H1 (cell line): ENCODE measurements at regions not wholly inside any gene's neighbourhood (a gene's known extent, or its start where the extent isn't known, plus 50 kb on each side); places are given as distances from the start of the nearest gene placed in this dataset.

Experiments
- CTCF ChIA-PET: fragments of 300-600 bp; sonication (Branson Sonifier 250); formaldehyde crosslinking; loops from one replicate; lab custom pipeline; 2021; ENCODE audit not compliant: partially characterized antibody; lab: Charles Lee
- POLR2A ChIA-PET: fragments of 300-600 bp; sonication (Branson Sonifier 250); formaldehyde crosslinking; loops from one replicate; lab custom pipeline; 2021; ENCODE audit warnings: inconsistent platforms; ENCODE audit not compliant: partially characterized antibody; lab: Charles Lee
- DNase-seq, 2 experiments: peaks; one replicate each; pipeline versions ENCODE4 v3.0.0 to v3.0.0-alpha.2; 2010 to 2022; ENCODE audit warnings: low spot score in 2 of 2, low read depth in 1 of 2, mixed read lengths in 1 of 2
- FAIRE-seq: peaks from 2 replicates; lab custom pipeline; 2011; peaks lifted over from hg19 to GRCh38; lab: Jason Lieb, UNC
- H2AFZ ChIP-seq: 2 replicates; pipeline ENCODE4 v1.8.1; 2012; ENCODE audit warnings: low read length, inconsistent platforms
- H2AK5ac ChIP-seq: 2 replicates; pipeline ENCODE4 v1.6.1; 2013; ENCODE audit warnings: low read depth, low read length
- H2BK120ac ChIP-seq: replicated peaks from 2 replicates; pipeline ENCODE3; 2013; ENCODE audit warnings: low read depth, low read length, inconsistent platforms
- H2BK12ac ChIP-seq: 2 replicates; pipeline ENCODE4 v1.6.1; 2013; ENCODE audit warnings: low read depth, low read length
- H2BK15ac ChIP-seq: 2 replicates; pipeline ENCODE4 v1.6.1; 2013; ENCODE audit warnings: low read length
- H2BK20ac ChIP-seq: 2 replicates; pipeline ENCODE4 v1.6.1; 2013; ENCODE audit warnings: low read length
- H2BK5ac ChIP-seq: 2 replicates; pipeline ENCODE4 v1.6.1; 2013; ENCODE audit warnings: low read depth, low read length
- H3K14ac ChIP-seq: 2 replicates; pipeline ENCODE4 v1.6.1; 2013; ENCODE audit warnings: inconsistent platforms; ENCODE audit not compliant: insufficient read length
- H3K18ac ChIP-seq: 2 replicates; pipeline ENCODE4 v1.6.1; 2013; ENCODE audit warnings: low read length; ENCODE audit errors: extremely low read depth
- H3K23ac ChIP-seq: 2 replicates; pipeline ENCODE4 v1.6.1; 2013; ENCODE audit warnings: inconsistent platforms; ENCODE audit not compliant: insufficient read length
- H3K23me2 ChIP-seq: 2 replicates; pipeline ENCODE4 v1.6.1; 2013; ENCODE audit warnings: low read depth, low read length
- H3K27ac ChIP-seq: 2 replicates; pipeline ENCODE4 v1.6.1; 2011; ENCODE audit warnings: low read depth, low read length, inconsistent platforms
- H3K27me3 ChIP-seq, 4 experiments: replicated peaks in 1 of 4; 1 replicate in 1 of 4; 2 replicates in 3 of 4; pipeline versions ENCODE4 v1.6.1 to v1.8.1; 2011 to 2013; ENCODE audit warnings: low read length in 3 of 4, mild to moderate bottlenecking in 3 of 4, inconsistent platforms in 2 of 4, mixed read lengths in 2 of 4, moderate library complexity in 1 of 4; ENCODE audit not compliant: control insufficient read depth in 3 of 4, insufficient read depth in 3 of 4; ENCODE audit errors: extremely low read depth in 1 of 4
- H3K36me3 ChIP-seq, 4 experiments: 2 replicates each; pipeline versions ENCODE4 v1.6.1 to v1.8.1; 2011 to 2013; ENCODE audit warnings: mild to moderate bottlenecking in 4 of 4, low read length in 3 of 4, moderate library complexity in 2 of 4, control low read depth in 1 of 4, inconsistent platforms in 1 of 4; ENCODE audit not compliant: insufficient read depth in 4 of 4, control insufficient read depth in 2 of 4
- H3K4ac ChIP-seq: replicated peaks from 2 replicates; pipeline ENCODE3; 2013; ENCODE audit warnings: low read length, low read depth, mixed read lengths, inconsistent platforms; ENCODE audit not compliant: insufficient read length
- H3K4me1 ChIP-seq, 4 experiments: replicated peaks in 1 of 4; 1 replicate in 1 of 4; 2 replicates in 3 of 4; pipeline versions ENCODE4 v1.6.1 to v1.8.1; 2011 to 2013; ENCODE audit warnings: low read length in 3 of 4, inconsistent platforms in 2 of 4, mixed read lengths in 1 of 4; ENCODE audit not compliant: insufficient read depth in 4 of 4, control insufficient read depth in 3 of 4
- H3K4me2 ChIP-seq, 2 experiments: 2 replicates each; pipeline versions ENCODE4 v1.6.1 to v1.8.1; 2011 to 2013; ENCODE audit warnings: low read depth in 2 of 2, low read length in 2 of 2, control low read depth in 1 of 2, inconsistent platforms in 1 of 2, mild to moderate bottlenecking in 1 of 2; ENCODE audit not compliant: insufficient read depth in 1 of 2
- H3K4me3 ChIP-seq, 4 experiments: fragments of 200-600, 300-600 bp in 1 of 4; sonication (generic), shearing (Covaris generic), sonication (Bioruptor Twin) in 1 of 4; 2 replicates each; pipeline versions ENCODE4 v1.5.1 to v1.8.1; 2011 to 2016; ENCODE audit warnings: low read length in 4 of 4, low read depth in 3 of 4, control low read depth in 2 of 4, inconsistent platforms in 2 of 4, mild to moderate bottlenecking in 2 of 4, mixed read lengths in 1 of 4, moderate library complexity in 1 of 4; ENCODE audit not compliant: insufficient read depth in 2 of 4; ENCODE audit errors: extremely low read depth in 1 of 4
- H3K56ac ChIP-seq: replicated peaks from 2 replicates; pipeline ENCODE3; 2013; ENCODE audit warnings: low read depth, mild to moderate bottlenecking, mixed read lengths, low read length, inconsistent platforms; ENCODE audit not compliant: insufficient read length
- H3K79me1 ChIP-seq: 2 replicates; pipeline ENCODE4 v1.6.1; 2013; ENCODE audit warnings: low read depth, low read length, control low read depth
- H3K79me2 ChIP-seq, 2 experiments: 2 replicates each; pipeline versions ENCODE4 v1.6.1 to v1.8.1; 2012 to 2013; ENCODE audit warnings: low read length in 2 of 2, mild to moderate bottlenecking in 2 of 2, inconsistent platforms in 1 of 2; ENCODE audit not compliant: insufficient read depth in 2 of 2, control insufficient read depth in 1 of 2
- H3K9ac ChIP-seq, 4 experiments: replicated peaks in 1 of 4; 1 replicate in 1 of 4; 2 replicates in 3 of 4; pipeline versions ENCODE4 v1.6.1 to v1.8.1; 2011 to 2013; ENCODE audit warnings: low read depth in 3 of 4, low read length in 3 of 4, control low read depth in 2 of 4, mild to moderate bottlenecking in 2 of 4, moderate library complexity in 2 of 4, inconsistent platforms in 1 of 4; ENCODE audit errors: extremely low read depth in 1 of 4
- H3K9me3 ChIP-seq, 2 experiments: 2 replicates each; pipeline versions ENCODE4 v1.6.1 to v1.8.1; 2012 to 2013; ENCODE audit warnings: mild to moderate bottlenecking in 2 of 2, moderate library complexity in 2 of 2, control low read depth in 1 of 2, inconsistent platforms in 1 of 2, low read depth in 1 of 2, low read length in 1 of 2, mixed read lengths in 1 of 2; ENCODE audit not compliant: insufficient read depth in 2 of 2
- H4K20me1 ChIP-seq, 2 experiments: replicated peaks in 1 of 2; 2 replicates each; pipeline versions ENCODE3 to v1.8.1; 2011 to 2013; ENCODE audit warnings: inconsistent platforms in 2 of 2, low read length in 2 of 2, mild to moderate bottlenecking in 1 of 2; ENCODE audit not compliant: insufficient read depth in 2 of 2, control insufficient read depth in 1 of 2
- H4K5ac ChIP-seq: 2 replicates; pipeline ENCODE4 v1.6.1; 2013; ENCODE audit warnings: low read length, low read depth, mixed read lengths, inconsistent platforms; ENCODE audit not compliant: insufficient read length
- H4K8ac ChIP-seq: 2 replicates; pipeline ENCODE4 v1.8.0; 2013; ENCODE audit warnings: mild to moderate bottlenecking, moderate library complexity, low read length, inconsistent platforms; ENCODE audit not compliant: insufficient read depth; ENCODE audit errors: extremely low read depth
- H4K91ac ChIP-seq: replicated peaks from 2 replicates; pipeline ENCODE3; 2013; ENCODE audit warnings: low read length, mixed read lengths, inconsistent platforms; ENCODE audit not compliant: insufficient read length
- ASH2L ChIP-seq: fragments of 200-600, 300-600 bp; sonication (generic); IDR thresholded peaks from one replicate; pipeline ENCODE4 v1.7.1; 2017; ENCODE audit warnings: low read length
- BCL11A ChIP-seq, 2 experiments: IDR thresholded peaks; one replicate each; pipeline ENCODE4 v1.6.1; 2011; ENCODE audit warnings: low read depth in 2 of 2, low read length in 2 of 2, mild to moderate bottlenecking in 2 of 2
- CEBPB ChIP-seq: IDR thresholded peaks from 2 replicates; pipeline ENCODE4 v1.6.1; 2012; ENCODE audit warnings: low read depth, low read length
- CHD1 ChIP-seq: IDR thresholded peaks from 2 replicates; pipeline ENCODE4 v1.6.1; 2012; ENCODE audit warnings: low read depth, low read length, improper control_type of control experiment
- CREB1 ChIP-seq: IDR thresholded peaks from 2 replicates; pipeline ENCODE4 v1.6.1; 2012; ENCODE audit warnings: inconsistent platforms
- CTCF ChIP-seq, 3 experiments: IDR thresholded peaks; 1 replicate in 2 of 3; 2 replicates in 1 of 3; pipeline versions ENCODE4 v1.5.1 to v1.6.1; 2011; ENCODE audit warnings: low read length in 3 of 3, mild to moderate bottlenecking in 3 of 3, inconsistent platforms in 2 of 3, low read depth in 1 of 3, moderate library complexity in 1 of 3; ENCODE audit not compliant: insufficient read depth in 1 of 3; ENCODE audit errors: control extremely low read depth in 1 of 3
- EZH2 ChIP-seq: fragments of 200-600 bp; sonication (generic); IDR thresholded peaks from 2 replicates; pipeline ENCODE4 v1.7.1; 2012; ENCODE audit warnings: low read depth, mild to moderate bottlenecking, moderate library complexity, low read length, inconsistent platforms; ENCODE audit not compliant: severe bottlenecking
- JUN ChIP-seq: IDR thresholded peaks from 2 replicates; pipeline ENCODE4 v1.6.1; 2011; ENCODE audit warnings: low read depth, mild to moderate bottlenecking, improper control_type of control experiment, low read length
- NANOG ChIP-seq: IDR thresholded peaks from 2 replicates; pipeline ENCODE4 v1.6.1; 2011; ENCODE audit warnings: low read length, low read depth, mild to moderate bottlenecking, inconsistent platforms; ENCODE audit not compliant: insufficient read depth, poor library complexity, severe bottlenecking
- RBBP5 ChIP-seq: IDR thresholded peaks from 2 replicates; pipeline ENCODE4 v1.7.1; 2012; ENCODE audit warnings: low read depth, mild to moderate bottlenecking, inconsistent platforms, low read length, moderate library complexity, borderline replicate concordance
- RXRA ChIP-seq: IDR thresholded peaks from 2 replicates; pipeline ENCODE4 v1.6.1; 2011; ENCODE audit warnings: low read depth, mild to moderate bottlenecking, low read length, moderate library complexity; ENCODE audit not compliant: insufficient read depth
- SIRT6 ChIP-seq: IDR thresholded peaks from one replicate; pipeline ENCODE4 v1.7.1; 2012; ENCODE audit warnings: low read length, inconsistent platforms
- WGBS, 2 experiments: shearing (Covaris generic) in 1 of 2; methylation state at CpG; one replicate each; pipeline versions ENCODE4 v1.1.6 to v1.1.7; 2013 to 2015; ENCODE audit warnings: low lambda C conversion rate in 2 of 2, mixed read lengths in 2 of 2, inconsistent platforms in 1 of 2, low coverage in 1 of 2, missing lambda C conversion rate in 1 of 2; ENCODE audit not compliant: insufficient replicate concordance in 2 of 2, insufficient coverage in 1 of 2, insufficient read length in 1 of 2; ENCODE audit errors: extremely low coverage in 1 of 2, missing lambda C conversion rate in 1 of 2; 5-methylcytosine and 5-hydroxymethylcytosine counted together

DNA sequence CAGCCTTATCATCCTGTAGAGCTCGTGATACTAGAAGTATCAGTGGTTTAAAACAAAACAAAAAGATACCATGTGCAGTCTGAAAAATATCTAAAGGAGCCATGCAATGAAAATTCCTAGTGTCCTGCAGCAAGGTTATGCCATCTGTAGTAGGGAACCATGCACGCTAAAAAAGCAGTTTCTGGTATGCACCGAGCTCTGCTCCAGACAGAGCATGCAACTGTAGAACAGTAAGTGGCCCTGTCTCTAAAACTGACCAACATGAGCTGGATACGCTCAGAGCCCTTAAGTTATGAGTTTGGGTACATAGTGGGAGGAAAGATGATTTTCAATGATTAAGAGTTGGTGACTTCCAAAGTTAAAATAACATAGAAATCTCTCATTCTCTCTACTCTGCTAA, 159.3 kb upstream of the ADAMTS5 start:
- H3K9me3 ChIP-seq, result no peaks in the 10 kb centered on the region
- H2BK12ac ChIP-seq, result no peak overlapping the region
- H3K79me2 ChIP-seq, result no peaks in the 10 kb centered on the region
- H4K5ac ChIP-seq, result no peak overlapping the region
- DNase-seq, result no peak
- no peak overlapping the region for H3K23ac ChIP-seq
- no peak overlapping the region for H3K27ac ChIP-seq
- no peak overlapping the region for H3K14ac ChIP-seq
- H3K4me2 ChIP-seq, result no peak overlapping the region
- H4K8ac ChIP-seq, result no peak overlapping the region
- no peak overlapping the region for H2BK20ac ChIP-seq
- no peak overlapping the region for H3K4me3 ChIP-seq
- POLR2A ChIA-PET, result no interaction called here
- no peaks in the 10 kb centered on the region for H3K27me3 ChIP-seq
- no peak overlapping the region for H3K56ac ChIP-seq
- H2AFZ ChIP-seq, result no peak overlapping the region
- no peak overlapping the region for H4K91ac ChIP-seq
- H3K9ac ChIP-seq, result no peak overlapping the region
- H3K23me2 ChIP-seq, result no peaks in the 10 kb centered on the region
- no peak overlapping the region for H3K18ac ChIP-seq
- H3K36me3 ChIP-seq, result no peaks in the 10 kb centered on the region
- H4K20me1 ChIP-seq, result no peaks in the 10 kb centered on the region
- H2AK5ac ChIP-seq, result no peak overlapping the region
- H3K79me1 ChIP-seq, result no peaks in the 10 kb centered on the region
- H3K4me1 ChIP-seq, result no peaks in the 10 kb centered on the region
- CTCF ChIA-PET, result interaction anchor here (0.6 kb wide), 1 partner anchor 438 kb away, joined by 4 read pairs; no protein-coding TSS in a partner anchor
- no peak overlapping the region for H2BK120ac ChIP-seq
- H2BK5ac ChIP-seq, result no peak overlapping the region
- H3K4ac ChIP-seq, result no peak overlapping the region
- H2BK15ac ChIP-seq, result no peak overlapping the region
- no peak for FAIRE-seq
- 97% methylated on average over 4 of the region's 4 CpGs; no CpG with 5 or more reads in 1 of the 2 experiments for WGBS, 2 experiments
- no peak for TF ChIP-seq NANOG
- no peak for TF ChIP-seq CTCF (IDR thresholded peaks at IDR 0.05; ENCODE audit: control extremely low read depth in 1 of 3, insufficient read depth in 1 of 3, low read depth in 1 of 3, low read length in 3 of 3)
- no peak for TF ChIP-seq JUN
- no peak for TF ChIP-seq CEBPB
- TF ChIP-seq CREB1, result no peak
- no peak for TF ChIP-seq EZH2
- no peak for TF ChIP-seq RBBP5
- TF ChIP-seq RXRA, result no peak
- no peak for TF ChIP-seq SIRT6
- TF ChIP-seq CHD1, result no peak
- no peak for TF ChIP-seq ASH2L
- TF ChIP-seq BCL11A (IDR thresholded peaks at IDR 0.05; ENCODE audit: low read depth in 2 of 2, low read length in 2 of 2), result no peak
